IPS DF 6.9 (cell line): ENCODE measurements at regions not wholly inside any gene's neighbourhood (a gene's known extent, or its start where the extent isn't known, plus 50 kb on each side); places are given as distances from the start of the nearest gene placed in this dataset.
"Not testable (repeated sequence)": the region's sequence is repeated elsewhere in the genome, so short reads cannot be mapped to it uniquely, and the experiment has no call there.

Source experiments
- DNase-seq: peaks from one replicate; pipeline ENCODE4 v3.0.0-alpha.2; 2013; ENCODE audit warnings: low read depth, low spot score
- H3K27ac ChIP-seq: one replicate; pipeline ENCODE4 v1.5.1; 2013; ENCODE audit warnings: low read length, control low read depth
- H3K27me3 ChIP-seq: 2 replicates; pipeline ENCODE4 v1.6.1; 2013; ENCODE audit warnings: mild to moderate bottlenecking, low read length; ENCODE audit not compliant: control insufficient read depth, insufficient read depth
- H3K36me3 ChIP-seq: 2 replicates; pipeline ENCODE4 v1.6.1; 2013; ENCODE audit warnings: low read length; ENCODE audit not compliant: control insufficient read depth, insufficient read depth
- H3K4me1 ChIP-seq: 2 replicates; pipeline ENCODE4 v1.6.1; 2013; ENCODE audit warnings: low read length; ENCODE audit not compliant: control insufficient read depth, insufficient read depth
- H3K4me3 ChIP-seq: 2 replicates; pipeline ENCODE4 v1.5.1; 2013; ENCODE audit warnings: mild to moderate bottlenecking, low read length
- H3K9me3 ChIP-seq: 2 replicates; pipeline ENCODE4 v1.6.1; 2013; ENCODE audit warnings: low read length, inconsistent platforms; ENCODE audit not compliant: control insufficient read depth, insufficient read depth
- WGBS: extraction: QIAGEN DNeasy Blood & Tissue Kit; methylation state at CpG from one replicate; pipeline ENCODE4 v1.1.7; 2013; ENCODE audit warnings: mixed read lengths, missing lambda C conversion rate; ENCODE audit not compliant: insufficient read length, insufficient coverage; 5-methylcytosine and 5-hydroxymethylcytosine counted together

DNA sequence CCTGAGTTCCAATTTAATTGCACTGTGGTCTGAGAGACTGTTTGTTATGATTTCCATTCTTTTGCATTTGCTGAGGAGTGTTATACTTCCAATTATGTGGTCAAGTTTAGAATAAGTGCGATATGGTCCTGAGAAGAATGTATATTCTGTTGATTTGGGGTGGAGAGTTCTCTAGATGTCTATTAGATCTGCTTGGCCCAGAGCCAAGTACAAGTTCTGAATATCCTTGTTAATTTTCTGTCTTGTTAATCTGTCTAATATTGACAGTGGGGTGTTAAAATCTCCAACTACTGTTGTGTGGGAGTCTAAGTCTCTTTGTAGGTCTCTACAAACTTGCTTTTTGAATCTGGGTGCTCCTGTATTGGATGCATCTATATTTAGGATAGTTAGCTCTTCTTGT is 146.1 kb downstream of the WNT7A start:
- not testable (repeated sequence) for H3K36me3 ChIP-seq, H3K9me3 ChIP-seq, H3K27ac ChIP-seq, H3K4me3 ChIP-seq, H3K27me3 ChIP-seq, H3K4me1 ChIP-seq, DNase-seq
- WGBS = no CpG with 5 or more reads among the region's 1 CpG

DNA sequence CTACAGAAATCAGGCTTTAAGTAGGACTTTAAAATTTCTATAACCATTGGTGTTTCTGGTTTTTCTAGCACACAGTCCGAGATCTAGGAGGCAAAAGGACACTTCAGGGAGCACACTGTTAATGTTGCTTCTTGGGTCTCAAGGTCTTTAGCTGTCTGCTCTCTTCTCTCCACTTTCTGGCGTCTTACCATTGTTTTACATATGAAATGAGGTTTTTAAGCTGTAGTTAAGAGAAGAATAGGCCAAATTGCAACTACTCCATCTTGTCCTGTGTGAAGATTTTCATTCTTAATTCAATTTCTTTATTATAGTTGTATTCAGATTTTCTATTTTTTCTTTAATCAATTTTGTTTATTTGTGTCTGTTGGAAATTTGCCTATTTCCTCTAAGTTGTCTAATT is 151.4 kb downstream of the WNT7A start:
- peak; percentile 29 for DNase-seq
- Histone ChIP-seq H3K9me3 (no peaks in the 10 kb centered on the region), H3K4me1 (no peaks in the 10 kb centered on the region), H3K27me3 (no peaks in the 10 kb centered on the region), H3K27ac (no peak overlapping the region), H3K4me3 (no peak overlapping the region), H3K36me3 (no peaks in the 10 kb centered on the region)
- WGBS = no CpG with 5 or more reads among the region's 2 CpGs

GRCh38 chr3:13727890-13728289 is 152.0 kb downstream of the WNT7A start:
- Histone ChIP-seq H3K9me3 (no peaks in the 10 kb centered on the region), H3K4me1 (no peaks in the 10 kb centered on the region), H3K4me3 (no peak overlapping the region), H3K27me3 (no peaks in the 10 kb centered on the region), H3K36me3 (no peaks in the 10 kb centered on the region), H3K27ac (no peak overlapping the region)
- WGBS = no CpG with 5 or more reads among the region's 8 CpGs
- no peak for DNase-seq

DNA sequence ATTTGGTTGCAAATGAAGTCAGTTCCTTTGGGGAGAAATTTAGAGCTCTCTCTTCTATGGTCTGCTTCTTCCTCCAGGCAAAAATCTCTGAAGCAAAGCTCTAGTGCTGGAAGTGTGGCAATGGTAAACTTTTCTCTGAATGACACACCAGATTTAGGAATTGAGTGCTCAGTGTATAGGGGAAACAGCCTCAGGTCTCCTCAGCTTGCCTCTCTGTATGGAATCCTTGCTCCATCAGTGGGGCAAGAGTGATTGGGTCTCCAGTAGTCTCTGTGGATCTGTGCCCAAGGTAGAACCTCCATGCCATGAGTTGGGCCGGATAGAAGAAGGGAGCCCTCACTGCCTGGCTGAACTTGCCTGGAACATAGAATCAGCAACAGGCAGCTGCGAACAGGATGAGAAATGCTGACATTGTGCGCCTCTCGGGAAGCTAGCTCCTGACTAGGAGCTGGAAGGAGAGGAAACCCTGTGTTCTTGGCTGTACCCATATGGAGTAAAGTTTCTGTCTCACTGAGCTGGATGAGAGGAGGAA is 156.1 kb downstream of the WNT7A start:
- WGBS = no CpG with 5 or more reads among the region's 4 CpGs
- Histone ChIP-seq H3K27ac (no peak overlapping the region), H3K27me3 (no peaks in the 10 kb centered on the region), H3K4me1 (no peaks in the 10 kb centered on the region), H3K4me3 (no peak overlapping the region), H3K36me3 (no peaks in the 10 kb centered on the region), H3K9me3 (no peaks in the 10 kb centered on the region)
- no peak for DNase-seq

GRCh38 chr3:13722178-13722577 is 157.7 kb downstream of the WNT7A start:
- Histone ChIP-seq H3K27me3 (no peaks in the 10 kb centered on the region), H3K4me3 (no peak overlapping the region), H3K36me3 (no peaks in the 10 kb centered on the region), H3K9me3 (no peaks in the 10 kb centered on the region), H3K4me1 (no peaks in the 10 kb centered on the region), H3K27ac (no peak overlapping the region)
- DNase-seq = no peak

GRCh38 chr3:13718436-13718835 is 161.4 kb downstream of the WNT7A start:
- no peaks in the 10 kb centered on the region for H3K9me3 ChIP-seq
- no peak for DNase-seq
- no peak overlapping the region for H3K27ac ChIP-seq
- no peaks in the 10 kb centered on the region for H3K4me1 ChIP-seq
- no peak overlapping the region for H3K4me3 ChIP-seq
- H3K27me3 ChIP-seq = no peaks in the 10 kb centered on the region
- no CpG with 5 or more reads among the region's 7 CpGs for WGBS
- no peaks in the 10 kb centered on the region for H3K36me3 ChIP-seq

DNA sequence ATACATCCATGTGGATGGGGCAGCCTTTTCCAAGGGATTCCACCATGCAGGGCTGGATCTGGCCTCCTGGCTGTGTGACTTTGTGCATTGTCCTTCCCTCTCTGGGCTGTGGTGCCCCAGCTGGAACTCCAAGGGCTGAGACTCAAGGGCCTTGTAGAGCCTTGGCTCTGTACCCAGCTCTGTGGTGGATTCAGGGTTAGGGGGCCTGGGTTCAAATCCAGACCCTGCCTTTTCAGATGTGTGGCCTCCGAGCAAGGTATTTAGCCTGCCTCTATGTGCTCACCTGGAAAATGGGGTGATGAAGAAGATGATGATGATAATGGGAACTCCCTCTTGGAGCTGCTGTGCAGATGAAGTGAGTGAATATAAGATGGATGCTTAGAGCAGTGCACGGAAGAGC is 161.9 kb downstream of the WNT7A start:
- no peaks in the 10 kb centered on the region for H3K36me3 ChIP-seq
- no CpG with 5 or more reads among the region's 2 CpGs for WGBS

DNA sequence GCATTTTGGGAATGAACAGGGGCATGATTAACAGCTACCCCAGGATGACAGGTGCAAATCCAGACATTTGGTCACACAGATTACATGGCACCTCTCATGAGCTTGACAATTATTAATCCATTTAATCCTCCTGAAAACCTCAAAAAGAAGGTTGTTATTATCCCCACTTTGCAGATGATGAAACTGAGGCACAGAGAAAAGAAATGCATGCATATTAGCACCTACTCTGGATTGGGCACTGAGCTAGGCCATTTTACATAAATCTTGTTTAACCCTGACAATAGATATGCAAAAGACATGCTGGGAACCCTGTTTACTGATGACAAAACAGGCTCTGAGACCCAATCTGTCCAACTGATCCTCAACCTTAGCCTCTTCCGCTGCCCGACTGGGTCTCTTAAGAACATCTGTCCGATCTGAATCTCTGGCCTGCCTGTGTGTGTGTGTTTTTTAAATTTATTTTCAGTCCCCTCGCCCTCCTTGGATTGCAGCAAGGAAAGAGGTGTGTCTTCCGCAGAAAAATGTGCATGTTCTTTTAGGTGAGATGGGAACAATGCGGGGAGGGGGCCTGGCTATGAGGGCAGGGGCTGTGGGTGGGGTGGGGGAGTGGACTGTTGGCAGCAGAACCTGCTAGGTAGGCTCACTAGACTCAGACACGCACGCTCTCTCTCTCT is 162.5 kb downstream of the WNT7A start:
- Histone ChIP-seq H3K4me1 (no peaks in the 10 kb centered on the region), H3K4me3 (no peak overlapping the region), H3K27me3 (no peaks in the 10 kb centered on the region), H3K9me3 (no peaks in the 10 kb centered on the region), H3K36me3 (no peaks in the 10 kb centered on the region), H3K27ac (no peak overlapping the region)
- WGBS = no CpG with 5 or more reads among the region's 8 CpGs
- no peak for DNase-seq

More for the DNA sequence above, 161.9 kb downstream of the WNT7A start:
- no peak for DNase-seq
- Histone ChIP-seq H3K4me3 (no peak overlapping the region), H3K27me3 (no peaks in the 10 kb centered on the region), H3K9me3 (no peaks in the 10 kb centered on the region), H3K27ac (no peak overlapping the region), H3K4me1 (no peaks in the 10 kb centered on the region)

DNA sequence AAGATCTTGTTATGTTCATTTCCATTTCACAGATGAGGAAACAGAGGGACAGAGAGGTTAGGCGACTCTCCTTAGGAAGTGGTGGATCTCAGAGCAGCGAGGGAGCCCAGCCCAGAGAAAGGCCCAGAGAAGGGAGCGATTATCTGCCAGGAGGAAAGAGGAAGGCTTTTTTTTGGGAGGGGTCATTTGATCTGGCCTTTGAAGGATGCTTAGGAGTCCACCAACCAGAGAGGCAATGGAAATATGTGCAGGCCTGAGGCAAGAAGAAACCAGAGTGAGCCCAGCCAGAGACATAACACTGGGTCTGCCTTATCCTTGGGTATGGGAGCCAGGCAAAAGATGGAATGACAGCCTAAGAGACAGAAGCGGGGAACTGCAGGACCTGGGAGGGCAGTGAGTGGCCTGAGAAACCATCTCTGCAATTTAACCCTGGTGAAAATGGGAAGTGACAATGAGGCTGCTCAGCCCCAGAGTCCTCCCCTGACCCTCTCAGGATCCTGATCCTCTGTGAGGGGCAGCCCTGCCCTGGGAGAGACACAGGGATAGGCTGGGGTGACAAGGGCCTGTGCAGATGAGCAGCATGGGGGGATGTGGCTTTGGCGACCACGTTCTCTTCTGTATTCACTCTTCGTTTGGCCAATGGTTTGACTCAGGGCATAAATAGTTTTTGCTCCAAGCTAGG is 163.2 kb downstream of the WNT7A start:
- H3K27ac ChIP-seq = no peak overlapping the region
- no peak for DNase-seq
- no peaks in the 10 kb centered on the region for H3K9me3 ChIP-seq
- H3K27me3 ChIP-seq = no peaks in the 10 kb centered on the region
- no peaks in the 10 kb centered on the region for H3K36me3 ChIP-seq
- H3K4me3 ChIP-seq = no peak overlapping the region
- WGBS = no CpG with 5 or more reads among the region's 7 CpGs
- no peaks in the 10 kb centered on the region for H3K4me1 ChIP-seq

GRCh38 chr3:13715961-13716360 is 163.9 kb downstream of the WNT7A start:
- WGBS = no CpG with 5 or more reads among the region's 4 CpGs
- Histone ChIP-seq H3K27ac (no peak overlapping the region), H3K27me3 (no peaks in the 10 kb centered on the region), H3K4me1 (no peaks in the 10 kb centered on the region), H3K36me3 (no peaks in the 10 kb centered on the region), H3K9me3 (no peaks in the 10 kb centered on the region), H3K4me3 (no peak overlapping the region)
- no peak for DNase-seq
